Thoracic aorta (tissue), 2 donors: ENCODE measurements at regions not wholly inside any gene's neighbourhood (a gene's known extent, or its start where the extent isn't known, plus 50 kb on each side); places are given as distances from the start of the nearest gene placed in this dataset.

ENCODE experiments used
- ATAC-seq: fragments of 150-250 bp; one replicate; pipeline ENCODE4 v1.8.0; 2017; ENCODE audit warnings: low read depth; ENCODE audit not compliant: insufficient number of reproducible peaks, low FRiP score
- DNase-seq: peaks from one replicate; pipeline ENCODE4 v3.0.0-alpha.2; 2020; ENCODE audit warnings: low spot score
- H3K27ac ChIP-seq, 2 donors: fragments of 200-600 bp; sonication (generic); 1 replicate in 1 of 2; 2 replicates in 1 of 2; pipeline ENCODE4 v1.5.1; 2016; ENCODE audit warnings: mild to moderate bottlenecking in 2 of 2, moderate library complexity in 2 of 2
- H3K27me3 ChIP-seq: fragments of 200-600 bp; sonication (generic); replicated peaks from 2 replicates; pipeline ENCODE4 v1.6.0; 2016; ENCODE audit warnings: mild to moderate bottlenecking; ENCODE audit not compliant: insufficient read depth
- H3K36me3 ChIP-seq: fragments of 200-600 bp; sonication (generic); one replicate; pipeline ENCODE4 v1.5.1; 2016
- H3K4me1 ChIP-seq, 2 donors: fragments of 200-600 bp; sonication (generic); 1 replicate in 1 of 2; 2 replicates in 1 of 2; pipeline versions ENCODE4 v1.5.1 to v1.6.0; 2016; ENCODE audit warnings: low read depth in 2 of 2, mild to moderate bottlenecking in 1 of 2; ENCODE audit not compliant: control insufficient read depth in 1 of 2
- H3K4me3 ChIP-seq: fragments of 200-600 bp; sonication (generic); 2 replicates; pipeline ENCODE4 v1.5.1; 2016; ENCODE audit warnings: mild to moderate bottlenecking
- H3K9me3 ChIP-seq: fragments of 200-600 bp; sonication (generic); 2 replicates; pipeline ENCODE4 v1.5.1; 2016
- TF ChIP-seq, protein P1 (sequence below): fragments of 200-600 bp; sonication (generic); IDR thresholded peaks from one replicate; pipeline ENCODE4 v1.5.1; 2019; ENCODE audit warnings: antibody characterized with exemption

DNA sequence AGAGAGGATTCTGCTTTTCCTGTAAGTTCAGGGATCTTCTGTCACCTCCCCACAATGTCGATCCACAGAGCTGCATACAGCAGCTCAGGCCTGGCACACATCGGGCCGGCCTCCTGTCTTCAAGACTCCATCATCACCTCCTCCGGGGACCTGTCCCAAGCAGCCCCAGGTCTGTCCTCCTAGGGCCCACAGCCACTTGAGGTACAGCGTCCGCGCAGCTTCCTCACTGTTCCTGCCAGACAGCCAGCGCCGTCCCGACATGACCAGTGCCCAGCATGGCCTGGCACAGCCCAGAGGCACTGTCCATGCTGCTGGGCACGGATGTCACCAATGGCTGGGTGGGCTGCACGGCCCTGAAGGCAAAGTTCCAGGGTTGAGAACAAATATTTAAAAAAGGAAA is 101.6 kb downstream of the DLL1 start:
- Histone ChIP-seq H3K27me3 (no peaks in the 10 kb centered on the region), H3K36me3 (no peaks in the 10 kb centered on the region), H3K4me3 (no peak overlapping the region), H3K27ac (no peak overlapping the region), H3K4me1 (no peaks in the 10 kb centered on the region), H3K9me3 (no peaks in the 10 kb centered on the region)
- DNase-seq (no peak), ATAC-seq (no peak)
- TF ChIP-seq, protein P1, sequence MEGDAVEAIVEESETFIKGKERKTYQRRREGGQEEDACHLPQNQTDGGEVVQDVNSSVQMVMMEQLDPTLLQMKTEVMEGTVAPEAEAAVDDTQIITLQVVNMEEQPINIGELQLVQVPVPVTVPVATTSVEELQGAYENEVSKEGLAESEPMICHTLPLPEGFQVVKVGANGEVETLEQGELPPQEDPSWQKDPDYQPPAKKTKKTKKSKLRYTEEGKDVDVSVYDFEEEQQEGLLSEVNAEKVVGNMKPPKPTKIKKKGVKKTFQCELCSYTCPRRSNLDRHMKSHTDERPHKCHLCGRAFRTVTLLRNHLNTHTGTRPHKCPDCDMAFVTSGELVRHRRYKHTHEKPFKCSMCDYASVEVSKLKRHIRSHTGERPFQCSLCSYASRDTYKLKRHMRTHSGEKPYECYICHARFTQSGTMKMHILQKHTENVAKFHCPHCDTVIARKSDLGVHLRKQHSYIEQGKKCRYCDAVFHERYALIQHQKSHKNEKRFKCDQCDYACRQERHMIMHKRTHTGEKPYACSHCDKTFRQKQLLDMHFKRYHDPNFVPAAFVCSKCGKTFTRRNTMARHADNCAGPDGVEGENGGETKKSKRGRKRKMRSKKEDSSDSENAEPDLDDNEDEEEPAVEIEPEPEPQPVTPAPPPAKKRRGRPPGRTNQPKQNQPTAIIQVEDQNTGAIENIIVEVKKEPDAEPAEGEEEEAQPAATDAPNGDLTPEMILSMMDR: no peak

DNA sequence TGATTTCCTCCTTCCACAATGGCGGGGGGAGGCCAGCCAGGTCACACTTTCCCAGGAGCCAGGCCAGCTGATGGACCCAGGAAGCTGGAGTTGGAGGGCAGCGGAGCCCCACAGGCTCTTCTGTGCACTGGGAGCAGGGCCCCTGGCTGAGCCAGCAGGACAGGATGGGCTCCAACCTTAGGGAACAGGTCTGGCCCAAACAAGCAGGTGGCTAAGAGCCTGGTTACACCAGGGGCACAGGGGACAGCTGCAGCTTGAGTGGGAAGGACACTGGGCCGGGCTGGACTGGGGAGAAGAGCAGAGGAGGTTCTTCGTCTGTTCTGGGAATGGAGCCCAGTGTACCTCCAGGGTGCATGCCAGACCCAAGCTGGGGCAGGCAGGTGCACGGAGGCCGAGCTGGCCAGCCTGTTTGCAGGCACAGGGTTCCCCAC is 102.3 kb downstream of the DLL1 start:
- TF ChIP-seq, protein P1: no peak
- Histone ChIP-seq H3K4me3 (no peak overlapping the region), H3K27ac (no peak overlapping the region)

DNA sequence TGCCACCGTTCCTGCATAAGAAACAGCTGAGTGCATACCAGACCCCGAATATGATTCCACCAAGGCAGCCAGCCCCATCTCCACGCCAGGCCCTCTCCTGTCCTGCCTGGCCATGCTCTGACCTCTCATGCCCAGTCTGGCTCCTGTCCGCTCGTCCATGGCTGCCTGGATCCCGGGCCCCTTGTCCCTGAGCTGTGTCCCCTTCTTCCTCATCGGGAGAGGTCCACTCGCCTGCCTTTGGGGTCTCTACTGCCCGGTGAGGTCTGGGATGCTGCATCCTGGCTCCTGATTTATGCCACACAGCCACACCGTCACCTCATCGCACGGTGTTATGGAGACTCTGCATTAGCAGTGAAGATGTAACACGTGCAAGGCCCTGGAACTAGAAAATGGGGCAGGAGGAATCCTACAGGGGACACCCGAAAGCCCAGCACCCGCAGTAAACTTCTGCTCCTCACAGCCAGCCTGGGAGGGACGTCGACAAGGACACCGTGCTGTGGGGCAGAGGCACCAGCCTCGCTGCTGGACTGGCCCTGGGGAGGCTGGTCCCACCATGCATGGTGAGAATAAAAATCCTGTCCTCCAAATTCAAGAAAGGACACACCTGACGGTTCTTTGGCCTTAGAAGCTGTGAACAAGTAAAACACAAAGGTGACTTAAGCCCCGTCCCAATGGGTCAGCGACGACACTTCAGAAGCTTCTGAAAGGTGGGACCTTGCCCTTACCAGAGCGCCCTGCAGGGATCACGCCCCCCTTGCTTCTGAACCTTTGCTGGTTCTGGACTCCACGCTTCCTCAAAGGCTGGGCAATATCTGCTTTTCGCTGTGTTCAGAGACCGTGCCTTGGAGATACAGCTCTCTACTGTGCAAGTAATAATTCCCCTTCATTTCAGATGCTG is 103.0 kb downstream of the DLL1 start:
- ATAC-seq: no peak
- DNase-seq: no peak
- H3K36me3 ChIP-seq: no peaks in the 10 kb centered on the region
- H3K4me1 ChIP-seq: no peaks in the 10 kb centered on the region
- H3K27ac ChIP-seq: no peak overlapping the region
- no peaks in the 10 kb centered on the region for H3K9me3 ChIP-seq
- no peak overlapping the region for H3K4me3 ChIP-seq
- no peaks in the 10 kb centered on the region for H3K27me3 ChIP-seq
- TF ChIP-seq, protein P1: no peak

More for the DNA sequence above, 102.3 kb downstream of the DLL1 start:
- Histone ChIP-seq H3K36me3 (no peaks in the 10 kb centered on the region), H3K9me3 (no peaks in the 10 kb centered on the region), H3K27me3 (no peaks in the 10 kb centered on the region), H3K4me1 (no peaks in the 10 kb centered on the region)
- ATAC-seq (no peak), DNase-seq (no peak)

DNA sequence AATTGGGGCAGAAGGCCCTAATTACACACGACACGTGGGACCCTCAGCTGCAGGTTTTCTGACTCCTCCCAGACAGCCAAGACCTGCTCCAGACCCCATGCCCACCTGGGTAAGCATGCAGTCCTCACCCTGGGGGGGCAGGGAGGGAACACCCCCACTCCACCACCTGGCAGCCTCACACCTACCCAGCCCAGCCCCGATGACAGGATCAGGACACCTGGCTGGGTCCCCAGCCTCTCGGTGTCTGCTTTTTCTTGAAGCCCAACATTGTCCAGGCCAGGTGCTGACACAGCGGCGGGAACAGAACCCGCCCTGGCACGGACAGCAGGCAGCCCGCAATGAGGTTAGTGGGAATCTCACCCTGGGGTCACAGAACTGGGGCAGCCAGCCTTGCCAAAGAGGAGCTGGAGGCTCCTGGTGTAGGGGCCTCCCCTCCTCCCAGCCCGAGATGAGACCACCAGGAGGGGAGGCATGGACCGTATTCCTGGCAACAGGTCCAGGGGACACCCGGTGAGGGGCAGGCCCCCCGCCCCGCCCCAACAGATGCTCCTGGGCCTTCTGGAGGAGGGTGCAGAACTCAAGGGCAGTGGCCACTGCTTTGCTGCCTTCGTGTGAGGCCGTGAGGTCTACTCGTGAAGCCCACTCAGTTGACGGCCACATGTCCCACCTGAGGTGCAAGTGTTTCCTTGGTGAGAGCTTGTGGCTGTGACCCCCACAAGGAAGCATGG is 103.8 kb downstream of the DLL1 start:
- H3K4me3 ChIP-seq: no peak overlapping the region
- no peaks in the 10 kb centered on the region for H3K4me1 ChIP-seq
- H3K9me3 ChIP-seq: no peaks in the 10 kb centered on the region
- ATAC-seq (no peak), DNase-seq (no peak)
- no peaks in the 10 kb centered on the region for H3K27me3 ChIP-seq
- TF ChIP-seq, protein P1: no peak
- no peaks in the 10 kb centered on the region for H3K36me3 ChIP-seq
- H3K27ac ChIP-seq: no peak overlapping the region
